H1 (cell line): ENCODE measurements at regions not wholly inside any gene's neighbourhood (a gene's known extent, or its start where the extent isn't known, plus 50 kb on each side); places are given as distances from the start of the nearest gene placed in this dataset.

Experiments
- TF ChIP-seq, protein P1 (sequence below): fragments of 300-600 bp; sonication (generic); IDR thresholded peaks from 2 replicates; pipeline ENCODE4 v1.7.1; 2012; ENCODE audit warnings: low read length, moderate library complexity, mild to moderate bottlenecking, inconsistent platforms; ENCODE audit not compliant: insufficient replicate concordance
- TF ChIP-seq, protein P2 (sequence below): IDR thresholded peaks from 2 replicates; pipeline ENCODE4 v1.6.1; 2011; ENCODE audit warnings: low read depth, mild to moderate bottlenecking, low read length; ENCODE audit not compliant: insufficient read depth

DNA sequence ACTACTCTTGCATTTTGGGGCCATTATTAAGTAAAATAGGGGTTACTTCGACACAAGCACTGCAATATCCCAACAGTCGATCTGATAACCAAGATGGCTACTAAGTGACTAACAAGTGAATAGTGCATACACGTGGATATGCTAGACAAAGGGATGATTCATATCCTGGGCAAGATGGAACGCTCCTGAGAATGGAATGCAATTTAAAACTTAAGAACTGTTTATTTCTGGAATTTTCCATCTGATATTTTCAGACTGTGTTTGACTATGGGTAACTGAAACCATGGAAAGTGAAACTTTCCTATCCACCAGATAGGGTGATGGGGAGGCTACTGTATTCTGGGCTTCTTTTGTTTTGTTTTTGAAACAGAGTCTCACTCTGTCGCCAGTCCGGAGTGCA, 66.5 kb downstream of the ILRUN start (continued):
- TF ChIP-seq, protein P1, sequence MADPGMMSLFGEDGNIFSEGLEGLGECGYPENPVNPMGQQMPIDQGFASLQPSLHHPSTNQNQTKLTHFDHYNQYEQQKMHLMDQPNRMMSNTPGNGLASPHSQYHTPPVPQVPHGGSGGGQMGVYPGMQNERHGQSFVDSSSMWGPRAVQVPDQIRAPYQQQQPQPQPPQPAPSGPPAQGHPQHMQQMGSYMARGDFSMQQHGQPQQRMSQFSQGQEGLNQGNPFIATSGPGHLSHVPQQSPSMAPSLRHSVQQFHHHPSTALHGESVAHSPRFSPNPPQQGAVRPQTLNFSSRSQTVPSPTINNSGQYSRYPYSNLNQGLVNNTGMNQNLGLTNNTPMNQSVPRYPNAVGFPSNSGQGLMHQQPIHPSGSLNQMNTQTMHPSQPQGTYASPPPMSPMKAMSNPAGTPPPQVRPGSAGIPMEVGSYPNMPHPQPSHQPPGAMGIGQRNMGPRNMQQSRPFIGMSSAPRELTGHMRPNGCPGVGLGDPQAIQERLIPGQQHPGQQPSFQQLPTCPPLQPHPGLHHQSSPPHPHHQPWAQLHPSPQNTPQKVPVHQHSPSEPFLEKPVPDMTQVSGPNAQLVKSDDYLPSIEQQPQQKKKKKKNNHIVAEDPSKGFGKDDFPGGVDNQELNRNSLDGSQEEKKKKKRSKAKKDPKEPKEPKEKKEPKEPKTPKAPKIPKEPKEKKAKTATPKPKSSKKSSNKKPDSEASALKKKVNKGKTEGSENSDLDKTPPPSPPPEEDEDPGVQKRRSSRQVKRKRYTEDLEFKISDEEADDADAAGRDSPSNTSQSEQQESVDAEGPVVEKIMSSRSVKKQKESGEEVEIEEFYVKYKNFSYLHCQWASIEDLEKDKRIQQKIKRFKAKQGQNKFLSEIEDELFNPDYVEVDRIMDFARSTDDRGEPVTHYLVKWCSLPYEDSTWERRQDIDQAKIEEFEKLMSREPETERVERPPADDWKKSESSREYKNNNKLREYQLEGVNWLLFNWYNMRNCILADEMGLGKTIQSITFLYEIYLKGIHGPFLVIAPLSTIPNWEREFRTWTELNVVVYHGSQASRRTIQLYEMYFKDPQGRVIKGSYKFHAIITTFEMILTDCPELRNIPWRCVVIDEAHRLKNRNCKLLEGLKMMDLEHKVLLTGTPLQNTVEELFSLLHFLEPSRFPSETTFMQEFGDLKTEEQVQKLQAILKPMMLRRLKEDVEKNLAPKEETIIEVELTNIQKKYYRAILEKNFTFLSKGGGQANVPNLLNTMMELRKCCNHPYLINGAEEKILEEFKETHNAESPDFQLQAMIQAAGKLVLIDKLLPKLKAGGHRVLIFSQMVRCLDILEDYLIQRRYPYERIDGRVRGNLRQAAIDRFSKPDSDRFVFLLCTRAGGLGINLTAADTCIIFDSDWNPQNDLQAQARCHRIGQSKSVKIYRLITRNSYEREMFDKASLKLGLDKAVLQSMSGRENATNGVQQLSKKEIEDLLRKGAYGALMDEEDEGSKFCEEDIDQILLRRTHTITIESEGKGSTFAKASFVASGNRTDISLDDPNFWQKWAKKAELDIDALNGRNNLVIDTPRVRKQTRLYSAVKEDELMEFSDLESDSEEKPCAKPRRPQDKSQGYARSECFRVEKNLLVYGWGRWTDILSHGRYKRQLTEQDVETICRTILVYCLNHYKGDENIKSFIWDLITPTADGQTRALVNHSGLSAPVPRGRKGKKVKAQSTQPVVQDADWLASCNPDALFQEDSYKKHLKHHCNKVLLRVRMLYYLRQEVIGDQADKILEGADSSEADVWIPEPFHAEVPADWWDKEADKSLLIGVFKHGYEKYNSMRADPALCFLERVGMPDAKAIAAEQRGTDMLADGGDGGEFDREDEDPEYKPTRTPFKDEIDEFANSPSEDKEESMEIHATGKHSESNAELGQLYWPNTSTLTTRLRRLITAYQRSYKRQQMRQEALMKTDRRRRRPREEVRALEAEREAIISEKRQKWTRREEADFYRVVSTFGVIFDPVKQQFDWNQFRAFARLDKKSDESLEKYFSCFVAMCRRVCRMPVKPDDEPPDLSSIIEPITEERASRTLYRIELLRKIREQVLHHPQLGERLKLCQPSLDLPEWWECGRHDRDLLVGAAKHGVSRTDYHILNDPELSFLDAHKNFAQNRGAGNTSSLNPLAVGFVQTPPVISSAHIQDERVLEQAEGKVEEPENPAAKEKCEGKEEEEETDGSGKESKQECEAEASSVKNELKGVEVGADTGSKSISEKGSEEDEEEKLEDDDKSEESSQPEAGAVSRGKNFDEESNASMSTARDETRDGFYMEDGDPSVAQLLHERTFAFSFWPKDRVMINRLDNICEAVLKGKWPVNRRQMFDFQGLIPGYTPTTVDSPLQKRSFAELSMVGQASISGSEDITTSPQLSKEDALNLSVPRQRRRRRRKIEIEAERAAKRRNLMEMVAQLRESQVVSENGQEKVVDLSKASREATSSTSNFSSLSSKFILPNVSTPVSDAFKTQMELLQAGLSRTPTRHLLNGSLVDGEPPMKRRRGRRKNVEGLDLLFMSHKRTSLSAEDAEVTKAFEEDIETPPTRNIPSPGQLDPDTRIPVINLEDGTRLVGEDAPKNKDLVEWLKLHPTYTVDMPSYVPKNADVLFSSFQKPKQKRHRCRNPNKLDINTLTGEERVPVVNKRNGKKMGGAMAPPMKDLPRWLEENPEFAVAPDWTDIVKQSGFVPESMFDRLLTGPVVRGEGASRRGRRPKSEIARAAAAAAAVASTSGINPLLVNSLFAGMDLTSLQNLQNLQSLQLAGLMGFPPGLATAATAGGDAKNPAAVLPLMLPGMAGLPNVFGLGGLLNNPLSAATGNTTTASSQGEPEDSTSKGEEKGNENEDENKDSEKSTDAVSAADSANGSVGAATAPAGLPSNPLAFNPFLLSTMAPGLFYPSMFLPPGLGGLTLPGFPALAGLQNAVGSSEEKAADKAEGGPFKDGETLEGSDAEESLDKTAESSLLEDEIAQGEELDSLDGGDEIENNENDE: no peak
- TF ChIP-seq, protein P2, sequence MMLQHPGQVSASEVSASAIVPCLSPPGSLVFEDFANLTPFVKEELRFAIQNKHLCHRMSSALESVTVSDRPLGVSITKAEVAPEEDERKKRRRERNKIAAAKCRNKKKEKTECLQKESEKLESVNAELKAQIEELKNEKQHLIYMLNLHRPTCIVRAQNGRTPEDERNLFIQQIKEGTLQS: no peak
- TF ChIP-seq, all 59 proteins: peak for 0
